Spleen (tissue), 7 donors: ENCODE measurements at regions not wholly inside any gene's neighbourhood (a gene's known extent, or its start where the extent isn't known, plus 50 kb on each side); places are given as distances from the start of the nearest gene placed in this dataset.

Source experiments
- POLR2A ChIP-seq, 3 donors: fragments of 450-650 bp; IDR thresholded peaks; one replicate each; pipeline ENCODE4 v1.5.1; 2017; ENCODE audit warnings: antibody characterized with exemption in 3 of 3, mild to moderate bottlenecking in 1 of 3
- POLR2AphosphoS5 ChIP-seq, 3 donors: sonication (generic); formaldehyde crosslinking; IDR thresholded peaks; one replicate each; pipeline ENCODE4 v1.5.1; 2017; ENCODE audit warnings: antibody characterized with exemption in 3 of 3
- TF ChIP-seq, protein P1 (sequence below), 11 experiments: fragments of 200-600 bp in 7 of 11; fragments of 450-650 bp in 4 of 11; sonication (generic) in 4 of 11; IDR thresholded peaks in 8 of 11; conservative IDR thresholded peaks in 3 of 11; 1 replicate in 7 of 11; 2 replicates in 4 of 11; pipeline versions ENCODE4 v1.4.0 to v1.8.0; 2016 to 2021; ENCODE audit warnings: antibody characterized with exemption in 11 of 11, inconsistent platforms in 4 of 11, mild to moderate bottlenecking in 1 of 11
- donor health status: DM: no; HTN: no; CAD: no; lungs with moderate emphysema.
- donor health status: DM: no; HTN: no; CAD: no.
- donor health status: DM: no; HTN: no; CAD: no.

- TF ChIP-seq, protein P1, sequence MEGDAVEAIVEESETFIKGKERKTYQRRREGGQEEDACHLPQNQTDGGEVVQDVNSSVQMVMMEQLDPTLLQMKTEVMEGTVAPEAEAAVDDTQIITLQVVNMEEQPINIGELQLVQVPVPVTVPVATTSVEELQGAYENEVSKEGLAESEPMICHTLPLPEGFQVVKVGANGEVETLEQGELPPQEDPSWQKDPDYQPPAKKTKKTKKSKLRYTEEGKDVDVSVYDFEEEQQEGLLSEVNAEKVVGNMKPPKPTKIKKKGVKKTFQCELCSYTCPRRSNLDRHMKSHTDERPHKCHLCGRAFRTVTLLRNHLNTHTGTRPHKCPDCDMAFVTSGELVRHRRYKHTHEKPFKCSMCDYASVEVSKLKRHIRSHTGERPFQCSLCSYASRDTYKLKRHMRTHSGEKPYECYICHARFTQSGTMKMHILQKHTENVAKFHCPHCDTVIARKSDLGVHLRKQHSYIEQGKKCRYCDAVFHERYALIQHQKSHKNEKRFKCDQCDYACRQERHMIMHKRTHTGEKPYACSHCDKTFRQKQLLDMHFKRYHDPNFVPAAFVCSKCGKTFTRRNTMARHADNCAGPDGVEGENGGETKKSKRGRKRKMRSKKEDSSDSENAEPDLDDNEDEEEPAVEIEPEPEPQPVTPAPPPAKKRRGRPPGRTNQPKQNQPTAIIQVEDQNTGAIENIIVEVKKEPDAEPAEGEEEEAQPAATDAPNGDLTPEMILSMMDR (IDR thresholded peaks at IDR 0.05 in 8 of 11, conservative IDR thresholded peaks at IDR 0.05 in 3 of 11) = no peak
- TF ChIP-seq POLR2AphosphoS5 (IDR thresholded peaks at IDR 0.05) = no peak
- TF ChIP-seq POLR2A (IDR thresholded peaks at IDR 0.05) = no peak
Measured at GRCh38 chr5:176161431-176161830, 76.8 kb upstream of the SIMC1 start.
